SIG-M5 treated with dmso at 0.1 percent for 504 hours (cell line): ENCODE measurements at regions not wholly inside any gene's neighbourhood (a gene's known extent, or its start where the extent isn't known, plus 50 kb on each side); places are given as distances from the start of the nearest gene placed in this dataset.

ENCODE experiments used
- DNase-seq: peaks from one replicate; lab custom pipeline; 2025; ENCODE audit not compliant: unreplicated experiment; lab: John Stamatoyannopoulos, UW

GRCh38 chr2:100627330-100628300, 64.8 kb downstream of the PDCL3 start:
- DNase-seq = no peak

DNA sequence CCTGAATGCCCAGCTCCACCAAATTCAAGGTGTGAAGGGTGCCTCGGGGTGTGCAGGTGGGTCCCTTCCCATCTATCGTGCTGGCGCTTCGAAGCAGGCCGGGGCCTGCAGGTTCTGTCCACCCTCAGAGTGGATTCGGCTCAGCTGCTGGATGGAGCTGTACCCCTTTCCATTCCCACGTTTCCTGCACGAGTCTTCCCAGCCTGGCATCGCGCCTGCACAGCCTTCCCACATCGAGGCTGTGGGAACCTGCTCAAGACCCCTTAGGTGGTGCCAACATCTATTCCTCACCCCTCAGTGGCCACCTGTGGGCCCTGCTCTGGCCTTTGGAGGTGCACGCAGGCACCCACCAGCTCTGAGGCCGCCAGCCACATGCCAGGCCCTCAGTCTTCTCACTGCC, 65.7 kb downstream of the PDCL3 start:
- no peak for DNase-seq

DNA sequence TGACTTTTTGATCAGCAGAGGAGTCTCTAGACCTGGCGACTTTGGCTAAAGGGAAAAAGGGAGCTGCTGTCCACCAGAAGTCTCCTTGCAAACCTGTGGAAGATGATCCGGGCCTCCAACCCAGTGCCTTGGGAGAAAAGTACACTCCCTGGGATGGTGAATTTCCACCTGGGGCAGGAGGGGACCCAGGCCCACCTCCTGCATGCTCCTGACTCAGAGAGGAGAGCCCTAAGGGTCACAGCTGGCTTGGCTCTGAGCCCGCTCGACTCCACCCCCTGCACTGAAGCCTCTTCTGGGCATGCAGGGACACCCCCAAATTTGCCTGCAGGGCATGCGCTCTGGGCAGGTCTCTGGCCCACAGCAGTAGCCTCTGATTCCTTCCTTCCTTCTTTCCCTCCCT, 66.5 kb downstream of the PDCL3 start:
- no peak for DNase-seq

DNA sequence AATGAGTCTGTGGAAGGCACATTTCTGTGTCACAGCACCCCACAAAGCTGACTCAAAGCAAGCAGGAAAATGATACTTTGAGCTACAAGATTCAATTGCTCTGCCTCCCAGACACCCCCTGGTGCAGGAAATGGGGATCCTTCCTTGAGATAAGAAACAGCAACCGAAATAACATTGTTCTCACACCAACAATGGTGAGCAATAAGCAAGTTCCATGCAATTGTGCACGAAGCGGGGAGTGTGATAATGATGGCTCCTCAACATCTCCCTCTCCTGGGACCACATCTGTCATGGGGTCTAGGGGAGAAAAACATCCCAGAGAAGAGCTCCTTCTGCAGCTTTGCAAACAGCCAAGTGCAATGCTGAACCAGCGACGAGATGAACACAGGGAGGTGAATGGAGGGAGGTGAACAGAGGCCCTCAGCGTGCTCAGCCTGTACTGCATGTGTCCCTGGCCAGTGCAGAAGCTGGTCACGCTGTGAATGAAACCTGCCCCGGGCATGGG, 67.7 kb downstream of the PDCL3 start:
- DNase-seq = no peak

DNA sequence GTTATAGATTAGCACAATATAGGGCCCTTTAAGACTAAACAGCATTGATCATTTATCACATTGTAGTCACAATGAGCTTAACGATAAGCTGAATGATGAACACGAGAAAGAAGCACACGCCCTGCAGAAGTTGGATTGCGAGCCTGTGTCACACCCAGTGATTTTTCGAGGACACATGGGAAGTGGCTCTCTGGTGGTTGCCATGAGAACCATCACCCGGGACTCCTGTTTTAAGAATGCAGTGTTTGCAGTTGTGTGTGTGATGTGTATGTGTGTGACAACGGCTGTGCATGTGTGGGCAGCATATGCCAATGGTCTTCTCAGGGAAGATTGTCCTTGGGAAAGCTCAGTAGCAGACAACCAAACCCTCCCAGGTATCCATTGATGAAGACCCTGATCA, 69.2 kb downstream of the PDCL3 start:
- DNase-seq = no peak

- DNase-seq = no peak
Observed at GRCh38 chr2:100632759-100633158, 70.0 kb downstream of the PDCL3 start.

GRCh38 chr2:100639588-100640390, 77.0 kb downstream of the PDCL3 start:
- no peak for DNase-seq

- DNase-seq = no peak
Observed at GRCh38 chr2:100640431-100641124, 77.8 kb downstream of the PDCL3 start.

DNA sequence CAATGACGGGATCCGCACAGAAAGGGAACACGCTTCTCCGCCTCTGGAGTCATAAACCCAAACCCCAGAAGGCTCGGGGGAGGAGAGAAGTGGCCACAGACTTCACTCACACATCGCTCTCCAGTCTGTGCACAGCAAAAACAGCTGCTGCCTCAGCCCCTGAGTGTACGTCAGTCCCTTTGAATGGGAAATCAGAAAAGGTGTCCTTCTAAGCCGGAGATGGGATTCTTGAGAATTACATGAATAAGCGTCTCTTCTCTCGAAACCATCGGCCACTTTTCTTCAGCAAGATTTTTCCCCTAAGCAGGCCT, 78.3 kb downstream of the PDCL3 start:
- no peak for DNase-seq

DNA sequence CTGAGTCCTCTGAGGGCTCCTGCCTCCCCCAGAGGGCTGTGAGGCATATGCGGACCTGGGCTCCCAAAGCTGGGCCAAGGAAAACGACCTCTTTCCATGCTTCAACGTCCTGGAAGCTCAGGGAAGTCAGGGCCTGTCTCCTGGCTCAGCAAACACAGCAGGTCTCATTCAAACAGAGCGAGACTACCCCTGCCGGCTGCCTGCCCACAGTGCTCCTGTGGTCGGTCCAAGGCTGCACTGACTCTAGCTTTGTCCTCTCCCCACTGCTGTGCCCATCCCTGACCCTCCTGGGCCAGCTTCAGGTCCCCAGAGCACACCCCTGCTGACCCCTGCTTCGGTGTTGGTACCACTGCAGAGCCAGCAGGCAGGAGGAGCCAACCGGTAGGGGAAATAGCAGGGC, 79.6 kb downstream of the PDCL3 start:
- no peak for DNase-seq

DNA sequence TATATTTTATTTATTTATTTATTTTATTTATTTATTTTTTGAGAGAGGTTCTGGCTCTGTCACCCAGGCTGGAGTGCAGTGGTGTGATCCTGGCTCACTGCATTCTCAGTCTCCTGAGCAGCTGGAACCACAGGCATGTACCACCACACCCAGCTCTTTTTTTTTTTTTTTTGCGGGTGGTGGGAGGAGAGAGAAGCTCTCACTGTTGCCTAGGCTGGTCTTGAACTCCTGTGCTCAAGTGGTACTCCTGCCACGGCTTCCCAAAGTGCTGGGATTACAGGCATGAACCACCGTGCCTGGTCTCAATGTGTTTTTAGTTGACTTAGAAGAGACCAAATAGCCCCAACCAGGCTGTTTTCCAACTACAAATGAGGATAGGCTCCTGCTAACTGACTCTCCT, 80.7 kb downstream of the PDCL3 start:
- no peak for DNase-seq

GRCh38 chr2:100643906-100644501, 81.2 kb downstream of the PDCL3 start:
- no peak for DNase-seq

DNA sequence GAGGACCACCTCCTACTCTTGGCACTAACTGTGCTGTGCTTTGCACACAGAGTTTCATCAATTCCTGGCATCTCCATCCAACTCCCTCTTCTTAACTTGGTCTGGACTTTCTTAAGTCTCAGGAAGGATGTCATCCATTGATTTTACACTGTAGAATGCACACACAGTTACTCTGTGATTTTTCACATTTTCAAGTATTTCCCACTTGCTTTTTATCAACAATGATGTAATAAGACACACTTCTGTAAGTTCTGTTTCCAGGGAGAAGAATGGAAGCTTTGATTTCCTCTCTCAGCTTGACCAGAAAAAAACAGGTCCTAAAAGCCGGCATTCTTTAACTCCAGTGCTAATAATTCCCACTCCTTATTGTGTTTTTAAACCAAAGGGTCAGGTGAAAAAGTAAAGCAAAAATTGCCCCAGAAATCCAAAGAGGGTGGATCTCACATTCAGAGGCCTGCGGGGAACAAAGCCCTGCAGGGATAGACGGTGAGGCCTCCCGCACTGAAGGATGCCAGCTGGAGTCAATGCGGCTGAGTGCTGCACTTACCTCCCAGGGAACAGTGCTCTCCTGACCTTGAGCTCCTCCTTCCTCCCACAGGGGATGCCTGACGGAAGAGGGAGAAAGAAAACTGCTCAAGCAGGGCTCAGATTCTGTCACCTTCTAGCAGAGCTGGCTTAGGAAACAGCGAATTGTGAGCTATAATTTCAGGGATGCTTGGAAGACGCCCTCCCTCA, 83.1 kb downstream of the PDCL3 start:
- DNase-seq = no peak

DNA sequence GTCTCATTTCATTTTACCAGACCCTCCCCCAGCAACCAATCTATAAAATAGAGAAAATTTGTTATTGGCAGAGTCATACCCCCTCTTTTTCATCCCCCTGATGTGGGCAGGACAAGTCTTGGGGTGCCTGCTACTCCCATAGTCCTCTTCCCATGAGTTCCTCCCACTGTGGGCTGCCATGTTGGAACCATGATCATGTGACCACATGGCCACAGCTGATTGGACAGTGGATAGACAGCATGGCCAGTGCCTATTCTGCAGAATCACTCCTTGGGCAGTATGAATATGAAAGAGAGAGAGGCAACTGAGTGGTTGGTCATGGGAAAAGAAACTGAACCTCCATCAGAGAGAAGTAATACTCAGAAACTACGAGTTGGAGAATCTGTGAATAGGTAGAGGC, 84.9 kb downstream of the PDCL3 start:
- no peak for DNase-seq

DNA sequence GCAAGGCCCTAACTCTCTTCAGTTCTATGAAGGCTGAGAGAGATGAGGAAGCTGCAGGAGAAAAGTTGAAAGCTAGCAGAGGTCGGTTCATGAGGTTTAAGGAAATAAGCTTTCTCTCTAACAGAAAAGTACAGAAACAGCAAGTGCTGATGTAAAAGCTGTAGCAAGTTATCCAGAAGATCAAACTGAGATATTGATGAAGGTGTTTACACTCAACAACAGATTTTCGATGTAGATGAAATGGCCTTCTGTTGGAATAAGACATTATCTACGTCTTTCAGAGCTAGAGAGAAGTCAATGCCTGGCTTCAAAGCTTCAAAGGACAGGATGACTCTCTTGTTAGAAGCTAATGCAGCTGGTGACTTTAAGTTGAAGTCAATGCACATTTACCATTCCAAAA, 87.4 kb downstream of the PDCL3 start:
- no peak for DNase-seq

DNA sequence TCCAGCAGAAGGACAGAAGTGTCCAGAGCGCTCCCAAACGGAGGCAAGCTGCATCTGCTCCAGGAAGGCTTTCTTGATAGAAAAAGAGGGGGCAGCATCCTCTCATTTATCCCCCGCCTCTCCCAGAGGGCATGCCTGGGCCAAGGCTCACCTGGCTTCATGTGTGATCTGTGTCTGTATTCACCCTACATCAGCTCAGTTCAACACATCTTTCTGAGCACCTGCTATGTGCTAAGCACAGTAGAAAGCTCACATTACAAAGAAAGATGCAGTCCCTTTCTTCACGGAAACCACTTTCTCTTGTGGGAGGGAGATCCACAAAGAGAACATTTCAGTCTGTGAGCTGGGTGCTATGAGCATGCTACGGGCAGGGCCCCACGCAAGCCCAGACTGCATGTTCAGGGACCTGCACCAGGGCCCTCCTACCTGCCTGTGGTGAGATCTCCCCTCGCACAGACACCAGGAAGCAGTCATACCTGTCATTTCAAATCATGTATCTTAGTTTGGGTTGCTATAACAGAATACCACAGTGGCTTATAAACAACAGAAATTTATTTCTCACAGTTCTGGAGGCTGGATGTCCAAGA, 90.7 kb downstream of the PDCL3 start:
- DNase-seq = no peak

DNA sequence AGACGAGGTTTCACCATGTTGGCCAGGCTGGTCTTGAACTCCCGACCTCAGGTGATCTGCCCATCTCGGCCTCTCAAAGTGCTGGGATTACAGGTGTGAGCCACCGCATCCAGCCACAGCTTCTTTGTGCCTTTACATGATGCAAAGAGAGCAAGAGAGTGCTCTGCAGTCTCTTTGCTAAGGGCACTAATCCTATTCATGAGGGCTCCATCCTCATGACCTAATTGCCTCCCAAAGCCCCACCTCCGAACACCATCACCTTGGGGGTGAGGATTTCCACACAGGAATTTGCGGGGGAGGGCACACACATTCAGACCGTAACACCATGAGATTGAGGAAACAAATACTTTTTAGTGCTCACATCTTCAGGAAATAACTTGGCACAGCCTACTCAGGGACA, 91.8 kb downstream of the PDCL3 start:
- DNase-seq = no peak

- no peak for DNase-seq
Observed at GRCh38 chr2:100655446-100655845, 92.7 kb downstream of the PDCL3 start.

GRCh38 chr2:100655936-100656534, 93.2 kb downstream of the PDCL3 start:
- no peak for DNase-seq

DNA sequence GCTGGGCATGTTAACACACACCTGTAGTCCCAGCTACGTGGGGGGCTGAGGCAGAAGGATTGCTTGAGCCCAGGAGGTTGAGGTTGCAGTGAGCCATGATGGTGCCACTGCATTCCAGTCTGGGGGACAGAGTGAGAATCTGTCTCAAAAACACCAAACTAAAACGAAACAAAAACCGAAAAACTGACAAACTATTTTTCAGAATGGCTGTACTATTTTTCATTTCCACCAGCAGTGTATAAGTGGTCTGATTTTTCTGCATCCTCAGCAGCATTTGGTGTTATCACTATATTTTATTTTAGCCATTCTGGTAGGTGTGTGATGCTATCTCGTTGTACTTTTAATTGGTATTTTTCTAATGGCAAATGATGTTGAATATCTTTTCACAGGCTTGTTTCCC, 95.2 kb downstream of the PDCL3 start:
- no peak for DNase-seq
